ENCODE measurements at regions not wholly inside any gene's neighbourhood (a gene's known extent, or its start where the extent isn't known, plus 50 kb on each side); places are given as distances from the start of the nearest gene placed in this dataset.

- H3K23ac ChIP-seq (ENCODE audit: low read depth, low read length), result no peak overlapping the region
- no peak overlapping the region for H3K4me3 ChIP-seq (ENCODE audit: insufficient read depth, low read depth, low read length)
- in situ Hi-C loops (cut with MboI; ENCODE audit: low sequenced_read_pairs), result no loop called here
- H3K9me1 ChIP-seq (ENCODE audit: insufficient read depth, low read length), result no peaks in the 10 kb centered on the region
- no peak overlapping the region for H3K27ac ChIP-seq (ENCODE audit: insufficient read depth, low read length)
- ATAC-seq (ENCODE audit: low read depth) (no peak), DNase-seq (no peak)
- H2AFZ ChIP-seq (replicated peaks; ENCODE audit: low read length, poor library complexity), result no peak overlapping the region
- H2BK5ac ChIP-seq (ENCODE audit: low read depth, low read length, poor library complexity, severe bottlenecking), result no peak overlapping the region
- H3K18ac ChIP-seq (ENCODE audit: low read depth, low read length), result no peak overlapping the region
- no peak overlapping the region for H2BK15ac ChIP-seq (ENCODE audit: low read depth, low read length)
- intact Hi-C loops (cut with micrococcal nuclease), result no loop called here
- no peaks in the 10 kb centered on the region for H3K36me3 ChIP-seq (ENCODE audit: control insufficient read depth, insufficient read depth, low read length)
- H2AK9ac ChIP-seq (replicated peaks; ENCODE audit: low read depth, low read length, poor library complexity), result no peak overlapping the region
- H3K79me1 ChIP-seq (ENCODE audit: low read depth in 1 of 2, low read length in 2 of 2), result no peaks in the 10 kb centered on the region
- no TSS peak for BruUV-seq (replicated peaks)
- H3K9me3 ChIP-seq (ENCODE audit: control insufficient read depth, insufficient read depth, low read length), result no peaks in the 10 kb centered on the region
- no peak overlapping the region for H4K8ac ChIP-seq (ENCODE audit: low read depth in 2 of 2, low read length in 2 of 2)
- WGBS, 2 experiments (ENCODE audit: extremely low coverage in 2 of 2, insufficient read length in 1 of 2), result no CpG with 5 or more reads among the region's 2 CpGs
- no peaks in the 10 kb centered on the region for H3K27me3 ChIP-seq (ENCODE audit: control insufficient read depth, insufficient read depth, low read length)
- H2BK120ac ChIP-seq (ENCODE audit: low read depth, low read length), result no peak overlapping the region
- no peak overlapping the region for H2AK5ac ChIP-seq (ENCODE audit: low read depth, low read length)
- H3K4me1 ChIP-seq (ENCODE audit: control insufficient read depth, insufficient read depth, low read length), result no peaks in the 10 kb centered on the region
- H3K9ac ChIP-seq (ENCODE audit: low read depth, low read length), result no peak overlapping the region
- dilution Hi-C loops (cut with HindIII; ENCODE audit: low sequenced_read_pairs, unreplicated experiment), result no loop called here
- no peak overlapping the region for H3K4ac ChIP-seq (ENCODE audit: low read depth, low read length)
- no peak for TF ChIP-seq CHD1 (IDR thresholded peaks at IDR 0.05; ENCODE audit: low read depth, low read length)
- TF ChIP-seq MAZ (IDR thresholded peaks at IDR 0.05; ENCODE audit: borderline replicate concordance, low read depth, low read length), result no peak
- TF ChIP-seq RFX5 (IDR thresholded peaks at IDR 0.05; ENCODE audit: low read depth, low read length), result no peak
- no peak for TF ChIP-seq MXI1 (IDR thresholded peaks at IDR 0.05; ENCODE audit: borderline replicate concordance, low read depth, low read length)
- no peak for TF ChIP-seq POLR2A (IDR thresholded peaks at IDR 0.05; ENCODE audit: low read depth, low read length)
- TF ChIP-seq, protein P1, sequence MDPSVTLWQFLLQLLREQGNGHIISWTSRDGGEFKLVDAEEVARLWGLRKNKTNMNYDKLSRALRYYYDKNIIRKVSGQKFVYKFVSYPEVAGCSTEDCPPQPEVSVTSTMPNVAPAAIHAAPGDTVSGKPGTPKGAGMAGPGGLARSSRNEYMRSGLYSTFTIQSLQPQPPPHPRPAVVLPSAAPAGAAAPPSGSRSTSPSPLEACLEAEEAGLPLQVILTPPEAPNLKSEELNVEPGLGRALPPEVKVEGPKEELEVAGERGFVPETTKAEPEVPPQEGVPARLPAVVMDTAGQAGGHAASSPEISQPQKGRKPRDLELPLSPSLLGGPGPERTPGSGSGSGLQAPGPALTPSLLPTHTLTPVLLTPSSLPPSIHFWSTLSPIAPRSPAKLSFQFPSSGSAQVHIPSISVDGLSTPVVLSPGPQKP (IDR thresholded peaks at IDR 0.05; ENCODE audit: borderline replicate concordance, low read depth, low read length), result no peak
- TF ChIP-seq FOS (IDR thresholded peaks at IDR 0.05; ENCODE audit: low read depth, low read length), result no peak
- no peak for TF ChIP-seq SMC3 (IDR thresholded peaks at IDR 0.05; ENCODE audit: low read depth, low read length)
- no peak for TF ChIP-seq RAD21 (IDR thresholded peaks at IDR 0.05; ENCODE audit: low read length)
- TF ChIP-seq BHLHE40 (IDR thresholded peaks at IDR 0.05; ENCODE audit: low read depth, low read length), result no peak
- no peak for TF ChIP-seq MAFK (IDR thresholded peaks at IDR 0.05; ENCODE audit: low read depth, low read length)
- TF ChIP-seq NFE2L2 (IDR thresholded peaks at IDR 0.05; ENCODE audit: low read depth, low read length), result no peak
- TF ChIP-seq CTCF (conservative IDR thresholded peaks at IDR 0.05; ENCODE audit: low read depth, low read length), result no peak
- TF ChIP-seq CEBPB (IDR thresholded peaks at IDR 0.05; ENCODE audit: low read depth, low read length), result no peak
- no peak for TF ChIP-seq RCOR1 (IDR thresholded peaks at IDR 0.05; ENCODE audit: insufficient replicate concordance, low read length)
- no peak for TF ChIP-seq USF2 (IDR thresholded peaks at IDR 0.05; ENCODE audit: low read depth, low read length)
- no peaks in the 10 kb centered on the region for H4K20me1 ChIP-seq (ENCODE audit: insufficient read depth, low read length)
- no peak overlapping the region for H3K14ac ChIP-seq (replicated peaks; ENCODE audit: low read depth, low read length)
- CTCF ChIA-PET, result interaction anchor here (0.6 kb wide), 1 partner anchor 61 kb away, joined by 7 read pairs; no protein-coding TSS in a partner anchor
- H4K91ac ChIP-seq (ENCODE audit: insufficient read depth, low read depth, low read length), result no peak overlapping the region
- no peak overlapping the region for H2BK20ac ChIP-seq (ENCODE audit: low read depth, low read length)
- POLR2A ChIA-PET (ENCODE audit: unreplicated experiment), result no interaction called here
- no peak overlapping the region for H3K4me2 ChIP-seq (ENCODE audit: low read depth, low read length)
- no peak overlapping the region for H4K5ac ChIP-seq (ENCODE audit: low read depth, low read length)
- H3K56ac ChIP-seq (ENCODE audit: extremely low read depth, insufficient read depth, low read length), result no peak overlapping the region
Observed at GRCh38 chrX:98338544-98338943, 1454.8 kb downstream of the RPA4 start.
